Thymus (tissue), 11 donors: ENCODE measurements at regions not wholly inside any gene's neighbourhood (a gene's known extent, or its start where the extent isn't known, plus 50 kb on each side); places are given as distances from the start of the nearest gene placed in this dataset.
"Not testable (repeated sequence)": the region's sequence is repeated elsewhere in the genome, so short reads cannot be mapped to it uniquely, and the experiment has no call there.

ENCODE experiments used
- DNase-seq, 9 donors: peaks; one replicate each; pipeline ENCODE4 v3.0.0-alpha.2; 2013; ENCODE audit warnings: low spot score in 9 of 9, low read depth in 6 of 9, missing footprints in 1 of 9
- H3K27ac ChIP-seq, 2 donors: one replicate each; pipeline ENCODE4 v1.5.1; 2013; ENCODE audit warnings: control low read depth in 1 of 2, low read depth in 1 of 2, low read length in 1 of 2, mild to moderate bottlenecking in 1 of 2, moderate library complexity in 1 of 2
- H3K27me3 ChIP-seq, 2 donors: one replicate each; pipeline ENCODE4 v1.5.1; 2013; ENCODE audit warnings: low read length in 1 of 2; ENCODE audit not compliant: control insufficient read depth in 2 of 2, insufficient read depth in 1 of 2
- H3K36me3 ChIP-seq, 2 donors: one replicate each; pipeline ENCODE4 v1.5.1; 2013; ENCODE audit warnings: low read length in 1 of 2, mild to moderate bottlenecking in 1 of 2, moderate library complexity in 1 of 2; ENCODE audit not compliant: control insufficient read depth in 2 of 2, insufficient read depth in 2 of 2
- H3K4me1 ChIP-seq, 2 donors: one replicate each; pipeline ENCODE4 v1.5.1; 2013; ENCODE audit warnings: low read length in 2 of 2; ENCODE audit not compliant: control insufficient read depth in 2 of 2, insufficient read depth in 2 of 2
- H3K4me3 ChIP-seq, 2 donors: one replicate each; pipeline ENCODE4 v1.5.1; 2013; ENCODE audit warnings: low read length in 2 of 2, control low read depth in 1 of 2, mild to moderate bottlenecking in 1 of 2
- H3K9me3 ChIP-seq, 2 donors: one replicate each; pipeline ENCODE4 v1.5.1; 2013; ENCODE audit warnings: low read length in 1 of 2, mild to moderate bottlenecking in 1 of 2; ENCODE audit not compliant: control insufficient read depth in 2 of 2, insufficient read depth in 1 of 2
- WGBS: extraction: QIAGEN DNeasy Blood & Tissue Kit; methylation state at CpG from one replicate; pipeline ENCODE4 v1.1.7; 2013; 5-methylcytosine and 5-hydroxymethylcytosine counted together
- donor health status: healthy.

- no peak overlapping the region for H3K4me3 ChIP-seq
- no peaks in the 10 kb centered on the region for H3K27me3 ChIP-seq
- 91% methylated on average over 1 of the region's 1 CpG for WGBS
- H3K36me3 ChIP-seq = no peaks in the 10 kb centered on the region
- H3K9me3 ChIP-seq = no peaks in the 10 kb centered on the region
- no peak overlapping the region for H3K27ac ChIP-seq
- DNase-seq = no peak
- H3K4me1 ChIP-seq = no peaks in the 10 kb centered on the region
These were observed 339.3 kb downstream of the NSUN3 start for GRCh38 chr3:94402126-94402525.

- no peak for DNase-seq
- H3K27ac ChIP-seq = no peak overlapping the region
- no peaks in the 10 kb centered on the region for H3K9me3 ChIP-seq
- H3K36me3 ChIP-seq = no peaks in the 10 kb centered on the region
- no peaks in the 10 kb centered on the region for H3K4me1 ChIP-seq
- 90% methylated on average over 5 of the region's 5 CpGs for WGBS
- no peaks in the 10 kb centered on the region for H3K27me3 ChIP-seq
- H3K4me3 ChIP-seq = no peak overlapping the region
These were observed 342.6 kb downstream of the NSUN3 start for GRCh38 chr3:94405258-94406035.

- no peak overlapping the region for H3K27ac ChIP-seq
- H3K4me1 ChIP-seq = no peaks in the 10 kb centered on the region
- no peaks in the 10 kb centered on the region for H3K9me3 ChIP-seq
- DNase-seq = no peak
- H3K27me3 ChIP-seq = no peaks in the 10 kb centered on the region
- H3K36me3 ChIP-seq = no peaks in the 10 kb centered on the region
- no peak overlapping the region for H3K4me3 ChIP-seq
These were observed 343.7 kb downstream of the NSUN3 start for GRCh38 chr3:94406595-94406994.

GRCh38 chr3:94412936-94413335 lies 350.1 kb downstream of the NSUN3 start:
- H3K27me3 ChIP-seq, H3K9me3 ChIP-seq, H3K27ac ChIP-seq, DNase-seq, H3K4me3 ChIP-seq, H3K4me1 ChIP-seq, H3K36me3 ChIP-seq: not testable (repeated sequence)
- 91% methylated on average over 4 of the region's 4 CpGs for WGBS

- Histone ChIP-seq H3K4me1 (no peaks in the 10 kb centered on the region), H3K27me3 (no peaks in the 10 kb centered on the region), H3K36me3 (no peaks in the 10 kb centered on the region), H3K9me3 (peaks cover 0 to 7% of the 10 kb centered on the region in 2 donors), H3K4me3 (no peak overlapping the region), H3K27ac (no peak overlapping the region)
- DNase-seq = no peak
- WGBS = 83% methylated on average over 4 of the region's 4 CpGs
These were observed 350.7 kb downstream of the NSUN3 start for GRCh38 chr3:94413336-94414108.

GRCh38 chr3:94414418-94414817 lies 351.6 kb downstream of the NSUN3 start:
- Histone ChIP-seq H3K36me3 (no peaks in the 10 kb centered on the region), H3K4me3 (no peak overlapping the region), H3K27ac (no peak overlapping the region), H3K27me3 (no peaks in the 10 kb centered on the region), H3K9me3 (peaks cover 0 to 12% of the 10 kb centered on the region in 2 donors), H3K4me1 (no peaks in the 10 kb centered on the region)
- DNase-seq = no peak
- 56% methylated on average over 2 of the region's 2 CpGs for WGBS

GRCh38 chr3:94416768-94417167 lies 353.9 kb downstream of the NSUN3 start:
- H3K27ac ChIP-seq = no peak overlapping the region
- H3K27me3 ChIP-seq = no peaks in the 10 kb centered on the region
- no peaks in the 10 kb centered on the region for H3K36me3 ChIP-seq
- DNase-seq = no peak
- peaks cover 0 to 12% of the 10 kb centered on the region in 2 donors for H3K9me3 ChIP-seq
- H3K4me1 ChIP-seq = no peaks in the 10 kb centered on the region
- no peak overlapping the region for H3K4me3 ChIP-seq
- 92% methylated on average over 4 of the region's 4 CpGs for WGBS

GRCh38 chr3:94417963-94418455 lies 355.1 kb downstream of the NSUN3 start:
- Histone ChIP-seq H3K27ac (no peak overlapping the region), H3K36me3 (no peaks in the 10 kb centered on the region), H3K9me3 (peaks cover 0 to 12% of the 10 kb centered on the region in 2 donors), H3K27me3 (no peaks in the 10 kb centered on the region), H3K4me1 (no peaks in the 10 kb centered on the region), H3K4me3 (no peak overlapping the region)
- WGBS = 93% methylated on average over 6 of the region's 6 CpGs
- no peak for DNase-seq

- H3K27ac ChIP-seq = no peak overlapping the region
- H3K36me3 ChIP-seq = no peaks in the 10 kb centered on the region
- H3K27me3 ChIP-seq = no peaks in the 10 kb centered on the region
- H3K9me3 ChIP-seq = peaks cover 0 to 12% of the 10 kb centered on the region in 2 donors
- H3K4me3 ChIP-seq = no peak overlapping the region
- no peak for DNase-seq
- WGBS = 93% methylated on average over 1 of the region's 1 CpG
- no peaks in the 10 kb centered on the region for H3K4me1 ChIP-seq
These were observed 358.1 kb downstream of the NSUN3 start for GRCh38 chr3:94420931-94421330.
